ENCODE measurements at regions not wholly inside any gene's neighbourhood (a gene's known extent, or its start where the extent isn't known, plus 50 kb on each side); places are given as distances from the start of the nearest gene placed in this dataset.

GRCh38 chr2:12361506-12361905, 355.2 kb upstream of the TRIB2 start:
- Histone ChIP-seq H3K27ac (ENCODE audit: low read depth, low read length) (no peak overlapping the region), H3K9ac (ENCODE audit: low read length) (no peak overlapping the region)

GRCh38 chr2:12363138-12363537, 353.6 kb upstream of the TRIB2 start:
- H3K4me1 ChIP-seq (ENCODE audit: control insufficient read depth, insufficient read depth, low read length): no peaks in the 10 kb centered on the region
- no peaks in the 10 kb centered on the region for H3K36me3 ChIP-seq (ENCODE audit: control insufficient read depth, insufficient read depth, low read length)
- no peaks in the 10 kb centered on the region for H3K27me3 ChIP-seq (ENCODE audit: control insufficient read depth, insufficient read depth, low read length)
- no peak overlapping the region for H3K27ac ChIP-seq (ENCODE audit: low read depth, low read length)
- no peak overlapping the region for H3K4me3 ChIP-seq (ENCODE audit: low read depth, low read length)
- H3K9me3 ChIP-seq (ENCODE audit: control insufficient read depth, insufficient read depth, low read depth, low read length): no peaks in the 10 kb centered on the region
- no peak overlapping the region for H3K9ac ChIP-seq (ENCODE audit: low read length)

More at GRCh38 chr2:12361506-12361905, 355.2 kb upstream of the TRIB2 start:
- H3K36me3 ChIP-seq (ENCODE audit: control insufficient read depth, insufficient read depth, low read length): no peaks in the 10 kb centered on the region
- no peaks in the 10 kb centered on the region for H3K4me1 ChIP-seq (ENCODE audit: control insufficient read depth, insufficient read depth, low read length)
- H3K9me3 ChIP-seq (ENCODE audit: control insufficient read depth, insufficient read depth, low read depth, low read length): no peaks in the 10 kb centered on the region
- no peak overlapping the region for H3K4me3 ChIP-seq (ENCODE audit: low read depth, low read length)
- no peaks in the 10 kb centered on the region for H3K27me3 ChIP-seq (ENCODE audit: control insufficient read depth, insufficient read depth, low read length)

- no peak overlapping the region for H3K27ac ChIP-seq (ENCODE audit: low read depth, low read length)
- H3K4me1 ChIP-seq (ENCODE audit: control insufficient read depth, insufficient read depth, low read length): no peaks in the 10 kb centered on the region
- no peak overlapping the region for H3K4me3 ChIP-seq (ENCODE audit: low read depth, low read length)
- H3K27me3 ChIP-seq (ENCODE audit: control insufficient read depth, insufficient read depth, low read length): no peaks in the 10 kb centered on the region
- H3K9me3 ChIP-seq (ENCODE audit: control insufficient read depth, insufficient read depth, low read depth, low read length): no peaks in the 10 kb centered on the region
- H3K36me3 ChIP-seq (ENCODE audit: control insufficient read depth, insufficient read depth, low read length): no peaks in the 10 kb centered on the region
- H3K9ac ChIP-seq (ENCODE audit: low read length): no peak overlapping the region
Measured at GRCh38 chr2:12363569-12363968, 353.2 kb upstream of the TRIB2 start.

GRCh38 chr2:12369566-12369965, 347.2 kb upstream of the TRIB2 start:
- no peak overlapping the region for H3K27ac ChIP-seq (ENCODE audit: low read depth, low read length)
- no peaks in the 10 kb centered on the region for H3K36me3 ChIP-seq (ENCODE audit: control insufficient read depth, insufficient read depth, low read length)
- no peak overlapping the region for H3K9ac ChIP-seq (ENCODE audit: low read length)
- no peaks in the 10 kb centered on the region for H3K4me1 ChIP-seq (ENCODE audit: control insufficient read depth, insufficient read depth, low read length)
- H3K4me3 ChIP-seq (ENCODE audit: low read depth, low read length): no peak overlapping the region
- H3K9me3 ChIP-seq (ENCODE audit: control insufficient read depth, insufficient read depth, low read depth, low read length): no peaks in the 10 kb centered on the region
- no peaks in the 10 kb centered on the region for H3K27me3 ChIP-seq (ENCODE audit: control insufficient read depth, insufficient read depth, low read length)

- Histone ChIP-seq H3K4me3 (ENCODE audit: low read depth, low read length) (no peak overlapping the region), H3K4me1 (ENCODE audit: control insufficient read depth, insufficient read depth, low read length) (no peaks in the 10 kb centered on the region; the same call in 1 of the 2 replicates), H3K36me3 (ENCODE audit: control insufficient read depth, insufficient read depth, low read length) (no peaks in the 10 kb centered on the region), H3K27ac (ENCODE audit: low read depth, low read length) (no peak overlapping the region), H3K9ac (ENCODE audit: low read length) (no peak overlapping the region), H3K9me3 (ENCODE audit: control insufficient read depth, insufficient read depth, low read depth, low read length) (no peaks in the 10 kb centered on the region), H3K27me3 (ENCODE audit: control insufficient read depth, insufficient read depth, low read length) (no peaks in the 10 kb centered on the region)
Measured at GRCh38 chr2:12376025-12376424, 340.7 kb upstream of the TRIB2 start.

- Histone ChIP-seq H3K9me3 (ENCODE audit: control insufficient read depth, insufficient read depth, low read depth, low read length) (no peaks in the 10 kb centered on the region), H3K36me3 (ENCODE audit: control insufficient read depth, insufficient read depth, low read length) (no peaks in the 10 kb centered on the region), H3K27me3 (ENCODE audit: control insufficient read depth, insufficient read depth, low read length) (no peaks in the 10 kb centered on the region), H3K27ac (ENCODE audit: low read depth, low read length) (no peak overlapping the region), H3K4me3 (ENCODE audit: low read depth, low read length) (no peak overlapping the region), H3K9ac (ENCODE audit: low read length) (no peak overlapping the region), H3K4me1 (ENCODE audit: control insufficient read depth, insufficient read depth, low read length) (peaks cover 5% of the 10 kb centered on the region; the same call in 1 of the 2 replicates)
Measured at GRCh38 chr2:12379143-12379542, 337.6 kb upstream of the TRIB2 start.

- no peaks in the 10 kb centered on the region for H3K27me3 ChIP-seq (ENCODE audit: control insufficient read depth, insufficient read depth, low read length)
- no peak overlapping the region for H3K27ac ChIP-seq (ENCODE audit: low read depth, low read length)
- H3K9ac ChIP-seq (ENCODE audit: low read length): no peak overlapping the region
- no peaks in the 10 kb centered on the region for H3K9me3 ChIP-seq (ENCODE audit: control insufficient read depth, insufficient read depth, low read depth, low read length)
- no peaks in the 10 kb centered on the region for H3K36me3 ChIP-seq (ENCODE audit: control insufficient read depth, insufficient read depth, low read length)
- H3K4me1 ChIP-seq (ENCODE audit: control insufficient read depth, insufficient read depth, low read length): 0 out of 2 replicates have a peak, but pooled peaks cover 5% of the 10 kb centered on the region
- no peak overlapping the region for H3K4me3 ChIP-seq (ENCODE audit: low read depth, low read length)
Measured at GRCh38 chr2:12381543-12382325, 335.0 kb upstream of the TRIB2 start.

GRCh38 chr2:12382366-12382765, 334.4 kb upstream of the TRIB2 start:
- Histone ChIP-seq H3K9me3 (ENCODE audit: control insufficient read depth, insufficient read depth, low read depth, low read length) (no peaks in the 10 kb centered on the region), H3K4me3 (ENCODE audit: low read depth, low read length) (no peak overlapping the region), H3K36me3 (ENCODE audit: control insufficient read depth, insufficient read depth, low read length) (no peaks in the 10 kb centered on the region), H3K27ac (ENCODE audit: low read depth, low read length) (no peak overlapping the region), H3K4me1 (ENCODE audit: control insufficient read depth, insufficient read depth, low read length) (0 out of 2 replicates have a peak, but pooled peaks cover 5% of the 10 kb centered on the region), H3K9ac (ENCODE audit: low read length) (no peak overlapping the region), H3K27me3 (ENCODE audit: control insufficient read depth, insufficient read depth, low read length) (no peaks in the 10 kb centered on the region)

GRCh38 chr2:12389344-12390045, 327.2 kb upstream of the TRIB2 start:
- Histone ChIP-seq H3K4me1 (ENCODE audit: control insufficient read depth, insufficient read depth, low read length) (no peaks in the 10 kb centered on the region), H3K36me3 (ENCODE audit: control insufficient read depth, insufficient read depth, low read length) (no peaks in the 10 kb centered on the region), H3K27ac (ENCODE audit: low read depth, low read length) (no peak overlapping the region), H3K9me3 (ENCODE audit: control insufficient read depth, insufficient read depth, low read depth, low read length) (no peaks in the 10 kb centered on the region), H3K4me3 (ENCODE audit: low read depth, low read length) (no peak overlapping the region), H3K9ac (ENCODE audit: low read length) (no peak overlapping the region), H3K27me3 (ENCODE audit: control insufficient read depth, insufficient read depth, low read length) (no peaks in the 10 kb centered on the region)

- no peaks in the 10 kb centered on the region for H3K4me1 ChIP-seq (ENCODE audit: control insufficient read depth, insufficient read depth, low read length)
- no peak overlapping the region for H3K9ac ChIP-seq (ENCODE audit: low read length)
- no peaks in the 10 kb centered on the region for H3K27me3 ChIP-seq (ENCODE audit: control insufficient read depth, insufficient read depth, low read length)
- H3K27ac ChIP-seq (ENCODE audit: low read depth, low read length): no peak overlapping the region
- H3K4me3 ChIP-seq (ENCODE audit: low read depth, low read length): no peak overlapping the region
- no peaks in the 10 kb centered on the region for H3K9me3 ChIP-seq (ENCODE audit: control insufficient read depth, insufficient read depth, low read depth, low read length)
- H3K36me3 ChIP-seq (ENCODE audit: control insufficient read depth, insufficient read depth, low read length): no peaks in the 10 kb centered on the region
Measured at GRCh38 chr2:12391116-12391515, 325.6 kb upstream of the TRIB2 start.

GRCh38 chr2:12396699-12397098, 320.0 kb upstream of the TRIB2 start:
- Histone ChIP-seq H3K36me3 (ENCODE audit: control insufficient read depth, insufficient read depth, low read length) (no peaks in the 10 kb centered on the region), H3K9ac (ENCODE audit: low read length) (no peak overlapping the region), H3K4me3 (ENCODE audit: low read depth, low read length) (no peak overlapping the region), H3K27ac (ENCODE audit: low read depth, low read length) (no peak overlapping the region), H3K27me3 (ENCODE audit: control insufficient read depth, insufficient read depth, low read length) (no peaks in the 10 kb centered on the region), H3K4me1 (ENCODE audit: control insufficient read depth, insufficient read depth, low read length) (peaks cover 6% of the 10 kb centered on the region; the same call in 1 of the 2 replicates), H3K9me3 (ENCODE audit: control insufficient read depth, insufficient read depth, low read depth, low read length) (peaks cover 6% of the 10 kb centered on the region)
